ENCODE measurements at regions not wholly inside any gene's neighbourhood (a gene's known extent, or its start where the extent isn't known, plus 50 kb on each side); places are given as distances from the start of the nearest gene placed in this dataset.

GRCh38 chr6:67391955-67392354 lies 1243.1 kb upstream of the ADGRB3 start:
- DNase-seq: no peak

- no peak for DNase-seq
Measured at GRCh38 chr6:67369679-67370078, 1265.4 kb upstream of the ADGRB3 start.

- DNase-seq: no peak
Measured at GRCh38 chr6:67362976-67363375, 1272.1 kb upstream of the ADGRB3 start.

- DNase-seq: no peak
Measured at GRCh38 chr6:67361264-67361663, 1273.8 kb upstream of the ADGRB3 start.

GRCh38 chr6:67358241-67358640 lies 1276.8 kb upstream of the ADGRB3 start:
- no peak for DNase-seq

- no peak for DNase-seq
Measured at GRCh38 chr6:67353861-67354260, 1281.2 kb upstream of the ADGRB3 start.

- no peak for DNase-seq
Measured at GRCh38 chr6:67352717-67353116, 1282.4 kb upstream of the ADGRB3 start.

- DNase-seq: no peak
Measured at GRCh38 chr6:67350729-67351128, 1284.4 kb upstream of the ADGRB3 start.

- DNase-seq: no peak
Measured at GRCh38 chr6:67345946-67346345, 1289.1 kb upstream of the ADGRB3 start.

GRCh38 chr6:67336014-67336413 lies 1299.1 kb upstream of the ADGRB3 start:
- DNase-seq: no peak

GRCh38 chr6:67331304-67331703 lies 1303.8 kb upstream of the ADGRB3 start:
- peak in 1 of 3 donors; percentile 9 for DNase-seq

- no peak for DNase-seq
Measured at GRCh38 chr6:67328269-67328668, 1306.8 kb upstream of the ADGRB3 start.

- DNase-seq: no peak
Measured at GRCh38 chr6:67300430-67301040, 1334.5 kb upstream of the ADGRB3 start.

GRCh38 chr6:67292169-67292568 lies 1342.9 kb upstream of the ADGRB3 start:
- DNase-seq: no peak

- no peak for DNase-seq
Measured at GRCh38 chr6:67287566-67287965, 1347.5 kb upstream of the ADGRB3 start.

- DNase-seq: no peak
Measured at GRCh38 chr6:67285770-67286495, 1349.1 kb upstream of the ADGRB3 start.

- DNase-seq: no peak
Measured at GRCh38 chr6:67277312-67277711, 1357.8 kb upstream of the ADGRB3 start.

- no peak for DNase-seq
Measured at GRCh38 chr6:67265996-67266921, 1368.8 kb upstream of the ADGRB3 start.

GRCh38 chr6:67252663-67253062 lies 1382.4 kb upstream of the ADGRB3 start:
- peak in 1 of 3 donors; percentile 0 for DNase-seq

- DNase-seq: no peak
Measured at GRCh38 chr6:67248077-67248476, 1387.0 kb upstream of the ADGRB3 start.

GRCh38 chr6:67244037-67244436 lies 1391.0 kb upstream of the ADGRB3 start:
- no peak for DNase-seq

GRCh38 chr6:67237277-67237676 lies 1397.8 kb upstream of the ADGRB3 start:
- DNase-seq: no peak

GRCh38 chr6:67231092-67231491 lies 1404.0 kb upstream of the ADGRB3 start:
- no peak for DNase-seq
